ENCODE measurements at regions not wholly inside any gene's neighbourhood (a gene's known extent, or its start where the extent isn't known, plus 50 kb on each side); places are given as distances from the start of the nearest gene placed in this dataset.

DNA sequence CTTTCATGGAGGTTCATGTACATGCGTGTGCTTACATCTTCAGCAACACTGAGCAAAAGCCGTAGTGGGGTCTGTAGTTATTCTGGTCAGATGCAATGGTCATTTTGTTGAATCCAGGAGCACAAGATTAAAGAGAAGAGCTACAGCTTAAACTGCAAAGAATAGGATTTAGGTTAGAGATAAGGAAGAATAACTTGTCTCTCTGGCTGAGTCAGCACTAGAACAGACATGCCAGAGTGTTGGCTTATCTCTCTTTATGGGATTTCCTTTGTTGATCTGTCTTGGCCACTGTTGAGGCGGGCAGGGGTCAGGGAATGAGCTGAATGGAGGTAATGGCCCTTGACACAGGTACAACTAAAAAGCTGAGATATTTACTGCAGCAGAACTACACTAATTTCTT, 473.5 kb downstream of the CCSER2 start:
- TF ChIP-seq, protein P1, sequence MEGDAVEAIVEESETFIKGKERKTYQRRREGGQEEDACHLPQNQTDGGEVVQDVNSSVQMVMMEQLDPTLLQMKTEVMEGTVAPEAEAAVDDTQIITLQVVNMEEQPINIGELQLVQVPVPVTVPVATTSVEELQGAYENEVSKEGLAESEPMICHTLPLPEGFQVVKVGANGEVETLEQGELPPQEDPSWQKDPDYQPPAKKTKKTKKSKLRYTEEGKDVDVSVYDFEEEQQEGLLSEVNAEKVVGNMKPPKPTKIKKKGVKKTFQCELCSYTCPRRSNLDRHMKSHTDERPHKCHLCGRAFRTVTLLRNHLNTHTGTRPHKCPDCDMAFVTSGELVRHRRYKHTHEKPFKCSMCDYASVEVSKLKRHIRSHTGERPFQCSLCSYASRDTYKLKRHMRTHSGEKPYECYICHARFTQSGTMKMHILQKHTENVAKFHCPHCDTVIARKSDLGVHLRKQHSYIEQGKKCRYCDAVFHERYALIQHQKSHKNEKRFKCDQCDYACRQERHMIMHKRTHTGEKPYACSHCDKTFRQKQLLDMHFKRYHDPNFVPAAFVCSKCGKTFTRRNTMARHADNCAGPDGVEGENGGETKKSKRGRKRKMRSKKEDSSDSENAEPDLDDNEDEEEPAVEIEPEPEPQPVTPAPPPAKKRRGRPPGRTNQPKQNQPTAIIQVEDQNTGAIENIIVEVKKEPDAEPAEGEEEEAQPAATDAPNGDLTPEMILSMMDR (conservative IDR thresholded peaks at IDR 0.05; ENCODE audit: low read length) = no peak
- no peak for TF ChIP-seq EZH2phosphoT487 (IDR thresholded peaks at IDR 0.05; ENCODE audit: borderline replicate concordance)

All from Loucy (cell line).